COLO829 (cell line): ENCODE measurements at regions not wholly inside any gene's neighbourhood (a gene's known extent, or its start where the extent isn't known, plus 50 kb on each side); places are given as distances from the start of the nearest gene placed in this dataset.

Source experiments
- DNase-seq: peaks from one replicate; pipeline ENCODE4 v3.0.0; 2012; ENCODE audit warnings: low spot score

DNA sequence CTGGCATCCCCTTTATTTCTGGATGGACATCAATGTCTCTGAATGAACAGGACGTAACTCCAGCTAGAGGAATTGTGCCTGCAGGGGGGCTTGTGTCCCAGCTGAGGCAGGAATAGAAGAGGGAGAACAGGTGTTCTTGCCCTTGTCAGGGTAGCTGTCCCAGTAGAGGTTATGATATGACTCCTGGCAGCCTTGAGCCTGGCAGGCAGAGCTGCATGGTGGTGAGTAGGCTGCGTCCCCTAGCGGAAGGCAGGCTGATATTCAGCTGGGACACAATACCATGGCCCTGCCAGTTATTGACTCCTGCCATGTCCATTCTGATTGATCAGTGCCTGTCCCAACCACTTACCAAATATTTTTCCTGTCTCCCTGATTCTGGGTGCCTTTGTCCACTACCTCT, 197.2 kb downstream of the RAP2A start:
- DNase-seq, result no peak

DNA sequence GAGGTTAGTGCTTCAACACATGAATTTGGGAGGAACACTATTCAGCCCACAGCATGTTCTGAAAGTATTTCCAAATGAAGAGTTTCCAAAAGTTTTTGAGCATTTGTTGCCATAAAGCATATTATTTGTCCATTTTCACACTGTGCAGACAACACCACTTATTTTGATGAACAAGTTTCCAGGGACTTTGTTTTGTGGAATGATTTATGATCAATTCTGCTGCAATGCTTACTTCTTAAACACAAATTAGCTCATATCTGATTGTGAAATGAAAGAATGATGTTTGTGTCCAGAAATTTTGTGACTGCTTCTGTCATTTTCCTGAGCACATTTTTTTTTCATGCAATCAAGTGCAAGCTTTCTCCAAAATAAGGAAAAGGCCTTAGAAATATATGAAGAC, 205.3 kb downstream of the RAP2A start:
- no peak for DNase-seq

DNA sequence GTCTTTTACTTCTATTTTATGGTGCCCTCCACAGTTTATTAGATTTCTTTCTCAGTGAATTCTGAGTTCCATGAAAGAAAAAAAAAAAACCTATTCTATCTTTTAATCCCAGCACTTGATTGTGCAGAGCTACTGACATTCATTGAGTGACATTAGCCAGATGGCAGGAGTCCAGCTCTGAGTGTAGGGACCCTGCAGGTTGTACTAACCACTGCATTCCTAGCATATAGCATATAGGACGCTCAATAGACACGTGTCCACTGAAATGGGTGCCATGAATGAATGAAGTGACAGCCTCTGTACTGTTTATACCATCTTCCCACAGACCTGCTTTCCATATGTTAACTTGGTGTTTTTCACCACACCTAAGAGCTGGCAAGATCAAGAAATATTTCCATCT, 206.3 kb downstream of the RAP2A start:
- DNase-seq, result no peak

DNA sequence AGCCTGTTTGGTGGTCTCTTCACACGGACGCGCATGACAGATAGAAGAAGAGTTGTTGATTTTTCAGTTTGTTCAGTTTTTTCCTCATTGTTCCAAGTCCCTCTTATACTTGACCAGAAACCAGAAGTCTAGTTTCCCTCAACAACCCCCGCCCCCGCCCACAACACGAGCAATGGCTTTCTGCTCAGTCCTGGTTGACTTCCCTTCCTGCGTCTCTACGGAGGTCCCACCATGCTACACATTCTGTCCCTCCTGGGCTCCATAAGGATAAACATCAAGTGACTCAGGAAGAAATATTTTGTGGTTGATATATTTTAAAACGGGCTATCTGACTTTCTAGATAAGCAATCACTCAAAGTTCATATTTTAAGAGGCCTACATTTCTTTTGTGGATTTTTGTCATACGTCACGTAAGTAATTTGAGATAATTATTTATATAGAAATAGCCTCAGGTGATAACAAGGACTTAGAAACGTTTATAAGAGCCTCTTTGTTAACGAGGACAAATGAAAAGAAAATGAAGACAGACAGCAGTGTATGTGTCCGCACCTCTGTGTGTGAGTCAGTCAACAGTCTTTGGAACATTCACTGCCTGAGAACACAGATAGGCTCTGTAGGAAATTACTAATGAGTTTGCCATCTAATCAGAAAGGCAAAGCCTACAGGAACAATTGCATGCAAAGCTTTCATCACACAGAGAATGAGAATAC, 214.4 kb downstream of the RAP2A start:
- DNase-seq, result peak; percentile 76

DNA sequence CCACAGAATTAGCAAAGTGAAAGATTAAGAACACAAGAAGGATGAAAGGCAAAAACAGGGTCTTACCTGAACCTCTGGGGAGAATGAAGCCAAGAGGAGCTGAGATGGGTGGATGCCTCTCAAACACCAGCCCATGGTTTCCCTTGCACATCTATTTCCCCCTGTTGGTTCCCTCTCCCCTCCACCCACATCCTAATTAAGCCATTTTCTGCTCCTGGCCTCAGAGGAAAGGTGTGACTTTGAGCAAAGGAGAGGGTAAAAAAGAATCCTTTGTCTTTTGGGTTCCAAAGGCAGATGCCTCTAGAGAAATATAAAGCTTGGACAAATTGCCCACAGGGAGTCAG, 214.9 kb downstream of the RAP2A start:
- DNase-seq, result no peak

DNA sequence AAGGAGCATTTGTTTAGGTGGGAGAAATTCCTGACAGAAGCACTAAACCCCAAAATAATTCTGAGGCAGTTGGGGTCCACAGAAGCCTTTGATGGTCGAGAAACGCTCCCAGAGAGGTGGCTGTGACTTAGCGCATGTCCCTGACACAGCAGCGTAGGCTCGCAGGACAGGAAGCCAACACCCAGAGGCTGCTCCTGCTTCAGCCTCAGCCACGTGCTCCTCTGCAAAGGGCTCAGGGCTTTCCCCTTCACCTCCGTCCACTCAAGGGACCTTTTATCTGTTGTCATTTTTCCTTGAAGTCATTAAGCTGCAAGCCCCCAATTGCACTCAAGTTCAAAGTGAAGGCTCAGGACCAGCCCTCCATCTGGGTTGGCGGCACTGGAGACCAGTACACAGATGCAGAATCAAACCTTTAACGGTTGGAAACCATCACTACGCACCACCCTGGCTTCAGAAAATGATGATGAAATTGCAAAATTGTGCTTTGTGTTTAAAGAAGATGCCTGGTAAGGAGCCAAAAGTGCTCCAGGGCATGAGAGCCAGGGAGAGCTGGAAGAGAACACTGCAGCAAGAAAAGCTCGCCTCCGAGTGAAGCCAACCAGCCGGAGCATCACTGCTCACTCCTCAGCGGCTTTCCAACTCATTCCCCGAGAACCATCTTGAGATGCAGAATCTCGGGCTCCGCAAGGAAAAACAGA, 219.6 kb downstream of the RAP2A start:
- peak; percentile 35 for DNase-seq

DNA sequence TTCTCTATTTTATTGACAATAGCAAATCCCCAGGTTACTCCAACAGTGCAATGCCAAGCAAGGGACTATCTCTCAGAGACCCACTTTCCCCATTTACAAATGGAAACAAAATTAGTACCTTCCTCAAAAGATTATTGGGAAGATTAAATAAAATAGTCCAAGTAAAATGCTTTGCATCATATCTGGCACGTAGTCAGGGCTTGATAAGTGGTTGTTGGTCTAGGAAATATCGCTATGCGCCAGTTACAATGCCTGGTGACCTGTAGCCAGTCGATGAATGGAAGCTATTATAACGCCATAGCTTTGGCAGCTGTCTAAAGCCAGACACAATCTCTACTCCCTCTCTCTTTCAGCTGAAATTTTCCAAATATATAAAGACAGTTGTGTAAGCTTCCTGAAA, 220.3 kb downstream of the RAP2A start:
- no peak for DNase-seq

DNA sequence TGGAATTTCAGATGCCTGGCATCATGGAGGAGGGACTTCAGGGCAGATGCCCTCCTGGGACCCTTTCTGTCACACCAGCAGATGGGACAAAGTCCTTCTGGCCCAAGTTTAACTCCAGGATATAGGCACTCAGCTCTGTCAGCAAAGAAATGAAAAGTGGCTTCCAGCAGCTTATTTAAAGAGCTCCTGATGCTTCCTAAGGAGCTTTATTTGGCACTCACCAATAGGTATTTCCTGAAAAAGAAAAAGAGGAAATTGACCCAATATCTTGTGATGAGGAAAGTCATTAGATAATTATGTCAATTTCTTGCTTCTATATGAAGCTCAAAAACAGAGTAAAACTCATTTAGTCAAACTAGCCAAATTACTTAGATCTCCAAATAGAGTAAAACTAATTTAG, 224.6 kb downstream of the RAP2A start:
- DNase-seq, result no peak

DNA sequence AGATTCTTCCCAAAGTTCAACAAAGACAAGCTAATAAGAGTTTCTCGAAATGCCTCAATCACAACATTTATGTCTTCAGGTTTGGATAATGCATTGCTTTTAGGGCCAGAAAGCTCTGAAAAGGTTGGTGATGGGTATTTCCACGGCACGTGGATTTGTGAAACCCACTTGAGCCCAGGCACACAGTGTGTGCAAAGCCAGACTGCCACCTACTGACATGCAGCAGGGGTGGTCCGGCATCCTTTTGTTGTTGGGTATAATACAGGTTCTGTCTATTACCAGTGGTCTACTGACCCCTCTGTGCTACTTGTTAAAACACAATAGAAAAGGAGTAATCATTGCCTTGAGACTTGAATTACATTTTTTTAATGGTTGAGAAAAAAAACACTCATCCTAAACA, 225.6 kb downstream of the RAP2A start:
- DNase-seq, result peak; percentile 20

DNA sequence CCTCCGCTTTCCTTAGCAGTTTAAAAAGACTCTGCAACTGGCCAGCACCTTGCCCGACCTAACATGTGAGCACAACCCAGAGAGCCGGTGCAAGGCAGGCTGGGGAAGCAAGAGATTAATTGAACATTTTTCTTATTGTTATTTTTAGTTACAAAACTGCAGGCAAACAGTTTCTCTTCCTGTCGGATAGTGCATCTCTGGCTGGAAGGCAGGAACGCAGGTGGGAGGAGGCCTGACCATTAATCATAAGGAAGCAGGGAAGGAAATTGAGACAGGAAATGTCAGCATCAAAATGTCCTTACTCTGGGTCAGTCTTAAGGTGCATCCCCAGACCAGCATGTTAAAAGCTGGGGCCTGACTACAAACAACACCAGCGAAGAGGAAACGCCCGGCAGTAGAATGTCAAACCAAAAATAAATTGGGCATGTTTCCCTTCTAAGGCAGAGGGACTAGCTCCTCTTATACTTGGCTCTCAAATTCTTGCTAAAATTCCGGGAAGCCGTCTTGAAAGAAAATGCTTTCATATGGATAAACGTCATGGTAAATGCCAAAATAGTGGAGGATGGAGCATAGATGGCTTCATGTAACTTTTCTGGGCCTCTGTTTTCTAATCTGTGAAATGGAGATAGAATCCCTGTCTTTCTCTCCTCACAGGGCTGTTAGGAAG, 226.8 kb downstream of the RAP2A start:
- no peak for DNase-seq

DNA sequence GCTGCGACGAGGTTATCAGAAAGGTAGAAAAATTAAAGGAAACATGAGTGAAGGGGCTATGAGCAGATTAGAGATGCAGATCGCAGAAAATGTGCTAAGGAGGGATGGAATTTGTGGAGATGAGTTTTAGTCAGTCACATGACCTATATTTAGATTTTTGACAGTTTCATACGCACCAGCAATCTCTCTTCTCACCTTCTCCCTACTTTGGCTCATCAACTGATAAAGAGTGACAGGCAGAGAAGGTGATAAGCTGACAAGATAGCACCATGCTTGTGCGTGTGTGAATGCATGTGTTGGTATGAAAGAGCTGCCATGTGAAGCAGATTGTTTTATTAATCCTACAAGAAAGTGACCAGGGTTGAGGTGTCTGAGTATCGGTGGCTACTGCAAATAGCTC, 252.6 kb downstream of the RAP2A start:
- DNase-seq, result no peak

DNA sequence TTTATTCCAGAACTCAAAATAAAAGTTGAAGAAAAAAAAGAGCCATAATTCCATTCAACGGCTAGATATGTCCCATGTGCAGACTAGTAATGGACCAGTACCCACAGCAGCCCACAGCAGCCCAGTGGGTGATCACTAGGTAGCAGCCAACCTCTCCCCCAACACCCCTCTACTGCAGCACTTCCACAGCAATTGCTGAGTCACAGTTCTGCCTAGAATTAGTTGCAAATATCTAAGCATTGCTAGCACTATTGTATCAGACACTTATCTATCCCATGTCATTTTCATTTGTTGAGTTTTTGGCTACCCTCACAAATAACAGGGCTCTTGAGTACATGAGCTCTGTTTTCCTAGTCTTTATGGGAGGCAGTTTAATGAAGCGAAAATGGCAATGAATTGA, 258.7 kb downstream of the RAP2A start:
- DNase-seq, result no peak

DNA sequence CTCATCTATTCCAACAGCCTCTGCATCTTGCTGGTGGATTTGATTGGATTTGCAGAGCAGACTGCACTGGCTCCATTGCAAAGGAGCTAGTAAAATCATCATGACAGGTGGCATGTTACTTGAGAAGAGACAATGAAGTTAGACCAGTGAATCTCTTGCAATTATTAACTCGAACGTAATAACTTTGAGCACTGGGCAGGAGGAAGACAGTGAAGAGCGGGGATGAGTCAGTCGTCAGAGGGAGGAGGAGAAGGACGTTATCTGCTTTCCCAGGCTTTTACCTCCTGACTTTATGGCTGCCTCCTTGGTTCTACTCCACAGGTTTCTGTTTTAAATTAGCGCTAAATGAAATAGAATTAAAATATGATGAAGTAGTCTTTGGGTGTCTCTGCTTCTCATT, 257.8 kb upstream of the IPO5 start:
- no peak for DNase-seq

DNA sequence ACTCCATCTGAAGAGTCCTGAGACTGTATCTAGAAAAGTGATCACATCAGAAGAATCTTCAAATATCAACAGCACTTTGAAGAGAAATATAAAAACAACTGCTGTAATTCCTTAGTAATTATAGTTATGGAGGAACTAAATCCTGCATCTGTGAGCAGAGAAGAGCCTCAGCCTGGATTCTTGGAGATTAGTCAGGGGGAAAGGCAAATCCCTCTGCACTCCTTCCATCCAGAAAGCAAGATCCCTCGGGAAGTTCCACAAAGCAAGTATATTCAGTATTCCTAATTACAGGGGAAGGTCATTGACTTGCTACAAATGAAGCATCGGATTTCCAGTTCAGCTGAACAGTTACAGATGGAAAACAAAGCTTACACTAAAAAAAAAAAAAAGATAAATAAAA, 256.6 kb upstream of the IPO5 start:
- DNase-seq, result no peak

DNA sequence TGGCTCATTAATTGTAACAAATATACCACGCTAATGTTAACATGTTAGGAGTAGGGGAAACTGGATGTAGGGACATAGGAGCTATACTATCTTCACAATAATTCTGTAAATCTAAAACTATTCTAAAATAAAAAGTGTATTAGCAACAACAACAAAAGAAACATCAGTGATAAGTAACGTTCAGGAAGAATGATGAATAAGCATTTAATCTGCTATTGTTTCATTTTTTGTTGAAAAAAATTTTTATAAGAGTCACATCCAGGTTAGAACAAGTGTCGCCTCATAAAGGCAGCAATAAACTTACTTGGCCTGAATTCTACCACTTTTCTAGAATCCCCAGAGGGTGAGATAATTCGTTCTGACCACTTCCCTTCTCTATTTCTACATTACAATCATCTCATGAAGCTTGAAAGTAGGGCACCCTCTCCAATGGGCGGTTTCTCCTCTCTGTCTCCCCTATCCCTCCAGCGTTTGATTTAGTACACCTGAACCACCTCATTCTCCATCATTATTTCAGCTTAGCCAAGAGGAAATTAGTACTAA, 253.1 kb upstream of the IPO5 start:
- DNase-seq, result no peak

DNA sequence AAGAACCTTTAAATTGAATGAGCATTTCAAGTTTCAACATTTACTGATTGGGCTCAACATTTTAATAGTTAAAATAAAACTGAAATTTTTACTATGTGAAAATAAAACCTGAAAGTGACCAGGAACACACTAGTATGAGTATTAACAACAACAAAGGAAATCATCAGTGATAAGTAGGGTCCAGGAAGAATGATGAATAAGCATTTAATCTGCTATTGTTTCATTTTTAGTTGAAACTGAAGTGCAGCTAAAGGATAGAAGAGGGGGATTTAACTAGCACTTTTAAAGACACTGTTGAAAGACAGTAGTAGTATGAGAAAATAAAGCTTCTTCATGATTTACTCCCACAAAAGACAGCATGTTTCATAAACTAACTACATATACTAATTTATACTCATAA, 250.9 kb upstream of the IPO5 start:
- DNase-seq, result no peak

DNA sequence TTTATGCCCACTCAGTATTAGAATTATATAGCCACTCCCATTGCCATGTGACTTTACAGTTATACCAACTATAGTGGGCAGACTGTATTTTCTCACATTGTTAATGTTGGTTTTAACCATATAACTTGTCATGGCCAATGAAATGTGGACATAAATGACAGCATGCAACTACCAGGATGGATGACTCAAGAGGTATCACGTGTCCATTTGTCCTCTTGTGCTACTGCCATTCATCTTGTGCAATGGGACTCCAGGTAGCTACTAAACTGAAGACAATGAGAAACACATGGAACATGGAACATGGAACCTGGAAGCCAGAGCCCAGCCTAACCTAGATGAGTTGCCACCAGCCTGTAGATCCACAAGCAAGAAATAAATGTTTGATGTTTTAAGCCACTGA, 242.7 kb upstream of the IPO5 start:
- no peak for DNase-seq

DNA sequence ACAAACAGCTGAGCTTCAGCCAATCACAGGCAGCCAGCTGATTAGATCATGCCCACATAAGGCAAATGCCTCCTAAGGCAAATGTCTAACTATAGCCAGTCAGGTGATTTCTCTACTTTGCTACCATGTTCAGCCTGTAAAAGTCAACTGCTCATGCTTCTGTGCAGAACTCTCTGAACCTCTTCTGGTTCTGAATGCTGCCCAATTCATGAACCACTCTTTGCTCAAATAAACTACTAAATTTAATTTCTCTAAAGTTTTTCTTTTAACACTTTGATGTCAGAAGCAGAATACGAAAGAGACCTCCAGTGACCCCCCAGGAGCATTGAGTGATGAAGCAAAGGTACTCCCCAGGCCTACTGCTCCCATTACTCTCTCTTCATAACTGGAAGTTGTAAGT, 240.7 kb upstream of the IPO5 start:
- DNase-seq, result no peak

DNA sequence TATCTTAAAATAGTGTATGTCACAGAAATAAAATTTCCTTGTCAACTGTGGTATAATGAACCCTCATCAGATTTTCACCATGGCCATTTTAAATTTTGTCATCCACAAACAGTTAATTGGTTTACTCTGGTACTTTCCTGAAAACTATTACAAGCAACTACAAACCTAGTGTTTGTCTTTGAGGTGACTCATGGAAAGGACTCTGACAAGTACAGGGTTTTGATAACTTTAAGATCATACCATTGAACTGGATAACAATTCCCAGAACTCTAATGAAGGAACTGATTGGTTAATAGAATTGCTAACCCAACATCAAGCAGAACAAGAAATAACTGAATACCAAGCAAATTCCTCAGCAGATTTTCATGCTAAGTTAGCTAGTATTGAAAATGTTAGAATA, 237.7 kb upstream of the IPO5 start:
- no peak for DNase-seq

DNA sequence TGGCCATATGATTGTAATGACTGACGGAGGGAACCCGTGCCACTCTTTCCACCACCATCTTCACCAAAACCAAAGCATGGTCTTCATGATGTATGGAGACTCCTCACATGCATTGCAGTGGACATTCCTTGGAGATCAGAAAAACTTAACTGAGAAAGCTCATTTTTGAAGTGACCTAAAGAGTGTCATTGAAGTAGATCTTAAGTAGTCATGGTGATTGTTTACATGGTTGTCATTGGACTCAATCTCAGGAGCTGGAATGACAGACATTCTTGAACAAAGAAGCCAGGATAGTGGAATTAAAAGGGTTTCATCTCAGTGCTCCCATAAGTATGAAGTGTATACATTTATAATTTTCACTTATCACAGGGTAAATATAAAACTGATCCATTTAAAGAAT, 236.7 kb upstream of the IPO5 start:
- DNase-seq, result no peak

DNA sequence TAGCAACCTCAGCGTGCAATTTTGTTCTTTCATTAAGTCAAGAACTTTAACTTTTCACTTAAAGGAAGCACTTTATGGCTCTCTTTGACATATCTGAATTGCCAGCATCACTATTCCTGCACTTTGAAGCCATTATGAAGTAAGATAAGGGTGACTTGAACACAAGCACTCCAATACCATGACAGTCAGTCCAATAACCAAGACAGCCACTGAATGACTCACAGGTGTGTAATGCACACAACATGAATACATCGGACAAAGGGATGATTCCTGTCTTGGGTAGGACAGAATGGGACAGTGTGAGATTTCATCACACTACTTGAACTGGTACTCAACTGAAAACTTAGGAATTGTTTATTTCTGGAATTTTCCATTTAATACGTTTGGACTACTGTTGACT, 233.7 kb upstream of the IPO5 start:
- DNase-seq, result no peak

DNA sequence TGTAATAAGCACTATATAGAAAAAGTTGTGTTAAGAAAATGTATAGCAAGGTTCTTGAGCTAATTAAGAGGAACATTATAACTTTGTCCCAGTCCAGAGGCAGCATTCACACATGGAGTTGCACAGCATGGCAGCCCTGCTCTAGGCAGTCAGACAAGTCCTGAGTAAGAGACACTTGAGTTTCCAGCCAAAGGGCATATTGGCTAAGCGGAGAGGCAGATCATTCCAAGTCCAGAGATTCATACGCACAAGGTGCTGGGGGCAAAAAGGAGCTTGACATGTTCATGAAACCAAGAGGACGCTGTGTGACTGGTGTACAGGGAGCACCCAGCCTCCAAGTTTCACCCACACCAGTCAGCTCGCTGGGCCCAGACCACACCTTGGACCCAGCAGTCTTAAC, 232.6 kb upstream of the IPO5 start:
- DNase-seq, result no peak

DNA sequence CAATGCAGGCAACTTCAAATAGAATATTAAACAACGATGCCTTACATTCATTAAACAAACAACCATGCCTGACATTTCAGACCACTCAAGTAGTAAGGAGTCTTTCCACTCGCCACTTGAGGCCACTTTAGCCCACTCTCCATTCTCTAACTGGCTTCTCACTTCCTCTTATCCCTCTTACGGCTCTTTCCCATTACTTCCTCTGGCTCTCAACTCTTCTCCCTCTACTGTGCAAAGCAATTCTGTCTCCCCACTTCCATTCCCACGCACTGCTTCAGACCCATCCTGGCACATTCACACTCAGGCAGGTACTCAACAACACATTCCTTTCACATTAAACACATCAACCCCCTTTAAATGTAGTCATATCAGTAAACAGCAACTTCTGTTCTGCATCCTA, 229.8 kb upstream of the IPO5 start:
- DNase-seq, result no peak
